ENCODE measurements at regions not wholly inside any gene's neighbourhood (a gene's known extent, or its start where the extent isn't known, plus 50 kb on each side); places are given as distances from the start of the nearest gene placed in this dataset.

- H3K9ac ChIP-seq, result no peak overlapping the region
- TF ChIP-seq Cebpa-rat (IDR thresholded peaks at IDR 0.05), result no peak
- H3K27ac ChIP-seq, result no peak overlapping the region
- no peaks in the 10 kb centered on the region for H4K20me1 ChIP-seq
- no peaks in the 10 kb centered on the region for H3K9me3 ChIP-seq (replicated peaks in 1 of 11)
- H3K36me3 ChIP-seq, result no peaks in the 10 kb centered on the region
- H3K4me2 ChIP-seq, result peak overlapping the region in 2 of 11 experiments; percentile 5 to 39; a peak in 2 of 22 replicates
- H3K4me3 ChIP-seq, result no peak overlapping the region
- peaks cover 0 to 9% (median 0%) of the 10 kb centered on the region in 10 experiments; a peak in 4 of 20 replicates for H3K4me1 ChIP-seq
- no peaks in the 10 kb centered on the region for H3K27me3 ChIP-seq
Observed at GRCh38 chr2:67872481-67872880, 190.3 kb downstream of the C1D start.

- H4K20me1 ChIP-seq, result no peaks in the 10 kb centered on the region
- no peak overlapping the region for H3K9ac ChIP-seq
- no peak overlapping the region for H3K4me3 ChIP-seq
- TF ChIP-seq Cebpa-rat (IDR thresholded peaks at IDR 0.05), result no peak
- H3K4me2 ChIP-seq, result no peak overlapping the region
- no peaks in the 10 kb centered on the region for H3K27me3 ChIP-seq
- H3K4me1 ChIP-seq, result peaks cover 0 to 9% (median 0%) of the 10 kb centered on the region in 10 experiments; a peak in 4 of 20 replicates
- no peaks in the 10 kb centered on the region for H3K36me3 ChIP-seq
- H3K27ac ChIP-seq, result no peak overlapping the region
- H3K9me3 ChIP-seq (replicated peaks in 1 of 11), result no peaks in the 10 kb centered on the region
Observed at GRCh38 chr2:67873916-67874315, 188.9 kb downstream of the C1D start.

GRCh38 chr2:67876176-67876575 lies 186.6 kb downstream of the C1D start:
- Histone ChIP-seq H3K9me3 (replicated peaks in 1 of 11) (no peaks in the 10 kb centered on the region), H3K4me3 (no peak overlapping the region), H3K9ac (no peak overlapping the region), H3K36me3 (no peaks in the 10 kb centered on the region), H3K4me1 (peaks cover 0 to 9% (median 0%) of the 10 kb centered on the region in 10 experiments; a peak in 4 of 20 replicates), H3K27ac (no peak overlapping the region), H3K4me2 (no peak overlapping the region), H3K27me3 (no peaks in the 10 kb centered on the region), H4K20me1 (no peaks in the 10 kb centered on the region)
- no peak for TF ChIP-seq Cebpa-rat (IDR thresholded peaks at IDR 0.05)

- H3K27ac ChIP-seq, result no peak overlapping the region
- H3K4me2 ChIP-seq, result no peak overlapping the region
- H3K36me3 ChIP-seq, result no peaks in the 10 kb centered on the region
- no peak for TF ChIP-seq Cebpa-rat (IDR thresholded peaks at IDR 0.05)
- H3K4me3 ChIP-seq, result no peak overlapping the region
- no peaks in the 10 kb centered on the region for H3K4me1 ChIP-seq
- no peaks in the 10 kb centered on the region for H4K20me1 ChIP-seq
- H3K9me3 ChIP-seq (replicated peaks in 1 of 11), result no peaks in the 10 kb centered on the region
- no peaks in the 10 kb centered on the region for H3K27me3 ChIP-seq
- no peak overlapping the region for H3K9ac ChIP-seq
Observed at GRCh38 chr2:67877301-67877700, 185.5 kb downstream of the C1D start.

- Histone ChIP-seq H3K9ac (no peak overlapping the region), H3K4me1 (no peaks in the 10 kb centered on the region), H3K9me3 (replicated peaks in 1 of 11) (no peaks in the 10 kb centered on the region), H4K20me1 (no peaks in the 10 kb centered on the region), H3K4me2 (no peak overlapping the region), H3K36me3 (no peaks in the 10 kb centered on the region), H3K4me3 (no peak overlapping the region), H3K27me3 (no peaks in the 10 kb centered on the region), H3K27ac (no peak overlapping the region)
- no peak for TF ChIP-seq Cebpa-rat (IDR thresholded peaks at IDR 0.05)
Observed at GRCh38 chr2:67878743-67879142, 184.1 kb downstream of the C1D start.

- H3K4me3 ChIP-seq, result no peak overlapping the region
- H3K9me3 ChIP-seq (replicated peaks in 1 of 11), result no peaks in the 10 kb centered on the region
- no peaks in the 10 kb centered on the region for H3K4me1 ChIP-seq
- no peaks in the 10 kb centered on the region for H3K27me3 ChIP-seq
- H3K9ac ChIP-seq, result no peak overlapping the region
- no peaks in the 10 kb centered on the region for H4K20me1 ChIP-seq
- H3K4me2 ChIP-seq, result no peak overlapping the region
- no peak for TF ChIP-seq Cebpa-rat (IDR thresholded peaks at IDR 0.05)
- H3K36me3 ChIP-seq, result no peaks in the 10 kb centered on the region
- H3K27ac ChIP-seq, result no peak overlapping the region
Observed at GRCh38 chr2:67879586-67880290, 183.1 kb downstream of the C1D start.

- Histone ChIP-seq H3K4me1 (no peaks in the 10 kb centered on the region), H3K9ac (no peak overlapping the region), H3K9me3 (replicated peaks in 1 of 11) (no peaks in the 10 kb centered on the region), H3K36me3 (no peaks in the 10 kb centered on the region), H3K27me3 (no peaks in the 10 kb centered on the region), H4K20me1 (no peaks in the 10 kb centered on the region), H3K27ac (no peak overlapping the region), H3K4me2 (no peak overlapping the region), H3K4me3 (no peak overlapping the region)
- no peak for TF ChIP-seq Cebpa-rat (IDR thresholded peaks at IDR 0.05)
Observed at GRCh38 chr2:67880291-67880761, 182.5 kb downstream of the C1D start.

- no peaks in the 10 kb centered on the region for H3K9me3 ChIP-seq (replicated peaks in 1 of 11)
- no peak overlapping the region for H3K9ac ChIP-seq
- TF ChIP-seq Cebpa-rat (IDR thresholded peaks at IDR 0.05), result no peak
- H3K4me2 ChIP-seq, result no peak overlapping the region
- H3K4me3 ChIP-seq, result no peak overlapping the region
- no peaks in the 10 kb centered on the region for H3K27me3 ChIP-seq
- H4K20me1 ChIP-seq, result no peaks in the 10 kb centered on the region
- no peak overlapping the region for H3K27ac ChIP-seq
- no peaks in the 10 kb centered on the region for H3K36me3 ChIP-seq
- H3K4me1 ChIP-seq, result no peaks in the 10 kb centered on the region
Observed at GRCh38 chr2:67881816-67882215, 181.0 kb downstream of the C1D start.

GRCh38 chr2:67883316-67884087 lies 179.3 kb downstream of the C1D start:
- no peaks in the 10 kb centered on the region for H4K20me1 ChIP-seq
- H3K36me3 ChIP-seq, result no peaks in the 10 kb centered on the region
- H3K9ac ChIP-seq, result no peak overlapping the region
- no peak overlapping the region for H3K4me3 ChIP-seq
- no peaks in the 10 kb centered on the region for H3K4me1 ChIP-seq
- H3K4me2 ChIP-seq, result no peak overlapping the region
- no peak for TF ChIP-seq Cebpa-rat (IDR thresholded peaks at IDR 0.05)
- no peaks in the 10 kb centered on the region for H3K27me3 ChIP-seq
- no peaks in the 10 kb centered on the region for H3K9me3 ChIP-seq (replicated peaks in 1 of 11)
- H3K27ac ChIP-seq, result no peak overlapping the region
